Common myeloid progenitor, CD34-positive (primary cell): ENCODE measurements at regions not wholly inside any gene's neighbourhood (a gene's known extent, or its start where the extent isn't known, plus 50 kb on each side); places are given as distances from the start of the nearest gene placed in this dataset.

Experiments used
- CTCF ChIA-PET: fragments of 350-600 bp; sonication (Branson Sonifier 250); formaldehyde crosslinking; loops from one replicate; lab custom pipeline; 2021; ENCODE audit warnings: antibody characterized with exemption; lab: Charles Lee
- POLR2A ChIA-PET: fragments of 350-600 bp; sonication (Branson Sonifier 250); formaldehyde crosslinking; loops from one replicate; lab custom pipeline; 2021; ENCODE audit warnings: antibody characterized with exemption; lab: Charles Lee
- DNase-seq, 3 donors: peaks; one replicate each; pipeline versions ENCODE4 v3.0.0 to v3.0.0-alpha.2; 2013
- H3K27ac ChIP-seq, 2 experiments: 1 replicate in 1 of 2; 2 replicates in 1 of 2; pipeline ENCODE4 v1.7.0; 2013; ENCODE audit warnings: inconsistent platforms in 2 of 2, low read length in 2 of 2, mild to moderate bottlenecking in 2 of 2, low read depth in 1 of 2, moderate library complexity in 1 of 2; ENCODE audit not compliant: severe bottlenecking in 2 of 2, insufficient read depth in 1 of 2, poor library complexity in 1 of 2
- H3K27me3 ChIP-seq, 5 experiments: replicated peaks in 2 of 5; 1 replicate in 3 of 5; 2 replicates in 2 of 5; pipeline versions ENCODE4 v1.6.1 to v1.7.0; 2013; ENCODE audit warnings: low read length in 4 of 5, mild to moderate bottlenecking in 2 of 5, moderate library complexity in 2 of 5, inconsistent platforms in 1 of 5; ENCODE audit not compliant: insufficient read depth in 5 of 5, control insufficient read depth in 4 of 5
- H3K36me3 ChIP-seq, 4 experiments: 1 replicate in 2 of 4; 2 replicates in 2 of 4; pipeline versions ENCODE4 v1.6.1 to v1.7.0; 2013; ENCODE audit warnings: low read length in 3 of 4, control low read depth in 1 of 4, mild to moderate bottlenecking in 1 of 4; ENCODE audit not compliant: control insufficient read depth in 4 of 4, insufficient read depth in 4 of 4
- H3K4me1 ChIP-seq, 4 experiments: 1 replicate in 3 of 4; 2 replicates in 1 of 4; pipeline versions ENCODE4 v1.6.1 to v1.7.1; 2013; ENCODE audit warnings: low read length in 3 of 4, mild to moderate bottlenecking in 3 of 4, control low read depth in 1 of 4, inconsistent platforms in 1 of 4, moderate library complexity in 1 of 4; ENCODE audit not compliant: control insufficient read depth in 4 of 4, insufficient read depth in 4 of 4; ENCODE audit errors: control extremely low read depth in 1 of 4
- H3K4me3 ChIP-seq, 7 experiments: 1 replicate in 4 of 7; 2 replicates in 3 of 7; pipeline versions ENCODE4 v1.5.1 to v1.7.0; 2013; ENCODE audit warnings: mild to moderate bottlenecking in 7 of 7, low read length in 6 of 7, moderate library complexity in 6 of 7, inconsistent platforms in 2 of 7, low read depth in 2 of 7, control low read depth in 1 of 7; ENCODE audit not compliant: insufficient read depth in 4 of 7, control insufficient read depth in 1 of 7; ENCODE audit errors: extremely low read depth in 1 of 7
- H3K9me3 ChIP-seq, 5 experiments: 1 replicate in 4 of 5; 2 replicates in 1 of 5; pipeline versions ENCODE4 v1.6.1 to v1.7.1; 2013; ENCODE audit warnings: low read length in 4 of 5, mild to moderate bottlenecking in 2 of 5, inconsistent platforms in 1 of 5, low read depth in 1 of 5, moderate library complexity in 1 of 5; ENCODE audit not compliant: control insufficient read depth in 4 of 5, insufficient read depth in 2 of 5; ENCODE audit errors: control extremely low read depth in 1 of 5
- WGBS: methylation state at CpG from one replicate; pipeline ENCODE4 v1.1.5; 2013; ENCODE audit not compliant: insufficient coverage; 5-methylcytosine and 5-hydroxymethylcytosine counted together

- no peak for DNase-seq
- 100% methylated on average over 2 of the region's 2 CpGs for WGBS
- H3K27ac ChIP-seq: no peak overlapping the region
- H3K9me3 ChIP-seq: peaks cover 0 to 3% (median 0%) of the 10 kb centered on the region in 5 experiments
- H3K4me3 ChIP-seq: no peak overlapping the region
- H3K27me3 ChIP-seq: peaks cover 0 to 4% (median 0%) of the 10 kb centered on the region in 5 experiments
- POLR2A ChIA-PET: no interaction called here
- H3K4me1 ChIP-seq: no peaks in the 10 kb centered on the region
- CTCF ChIA-PET: no interaction called here
- no peaks in the 10 kb centered on the region for H3K36me3 ChIP-seq
Measured at GRCh38 chr2:216943109-216943508, 83.2 kb upstream of the TNP1 start.

- Histone ChIP-seq H3K36me3 (no peaks in the 10 kb centered on the region), H3K4me3 (no peak overlapping the region), H3K9me3 (peaks cover 0 to 3% (median 0%) of the 10 kb centered on the region in 5 experiments), H3K27ac (no peak overlapping the region), H3K4me1 (no peaks in the 10 kb centered on the region), H3K27me3 (peaks cover 0 to 10% (median 1%) of the 10 kb centered on the region in 5 experiments)
- POLR2A ChIA-PET: no interaction called here
- WGBS: no CpG with 5 or more reads among the region's 3 CpGs
- DNase-seq: no peak
- CTCF ChIA-PET: no interaction called here
Measured at GRCh38 chr2:216942465-216942864, 82.6 kb upstream of the TNP1 start.

GRCh38 chr2:216942016-216942415, 82.2 kb upstream of the TNP1 start:
- Histone ChIP-seq H3K27me3 (peaks cover 0 to 14% (median 2%) of the 10 kb centered on the region in 5 experiments), H3K4me3 (no peak overlapping the region), H3K36me3 (no peaks in the 10 kb centered on the region), H3K9me3 (peaks cover 0 to 3% (median 0%) of the 10 kb centered on the region in 5 experiments), H3K27ac (no peak overlapping the region), H3K4me1 (no peaks in the 10 kb centered on the region)
- ChIA-PET CTCF (no interaction called here), POLR2A (no interaction called here)
- 100% methylated on average over 3 of the region's 5 CpGs for whole genome bisulfite sequencing
- DNase-seq: no peak

DNA sequence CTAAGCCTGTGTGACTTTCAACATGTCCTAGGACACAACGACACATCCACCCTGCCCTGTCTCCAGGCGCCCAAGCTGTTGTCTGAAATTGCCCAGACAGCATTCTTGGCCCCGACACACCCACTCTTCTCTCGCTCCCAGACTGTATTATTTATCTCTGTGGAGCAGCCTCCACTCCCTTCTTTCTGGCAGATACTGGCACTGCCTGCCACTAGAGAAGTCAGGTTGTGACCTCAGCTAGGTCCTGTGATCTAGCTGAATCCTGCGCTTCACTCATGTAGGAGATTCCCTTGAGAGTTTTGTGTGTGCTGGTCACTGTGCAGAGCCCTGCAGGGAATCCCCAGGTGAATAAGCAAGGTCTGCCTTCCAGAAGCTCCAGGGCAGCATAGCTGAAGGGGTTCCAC, 77.1 kb upstream of the TNP1 start:
- POLR2A ChIA-PET: no interaction called here

GRCh38 chr2:216934623-216935022, 74.8 kb upstream of the TNP1 start:
- ChIA-PET POLR2A (no interaction called here), CTCF (no interaction called here)
- Histone ChIP-seq H3K27me3 (peaks cover 0 to 14% (median 2%) of the 10 kb centered on the region in 5 experiments), H3K27ac (no peak overlapping the region), H3K4me3 (no peak overlapping the region), H3K4me1 (no peaks in the 10 kb centered on the region), H3K36me3 (no peaks in the 10 kb centered on the region), H3K9me3 (no peaks in the 10 kb centered on the region)
- 100% methylated on average over 2 of the region's 3 CpGs for WGBS
- no peak for DNase-seq

More for the DNA sequence above, 77.1 kb upstream of the TNP1 start:
- no peak overlapping the region for H3K27ac ChIP-seq
- CTCF ChIA-PET: no interaction called here
- no peaks in the 10 kb centered on the region for H3K4me1 ChIP-seq
- H3K9me3 ChIP-seq: peaks cover 0 to 3% (median 0%) of the 10 kb centered on the region in 5 experiments
- no peak overlapping the region for H3K4me3 ChIP-seq
- no peak for DNase-seq
- no peaks in the 10 kb centered on the region for H3K36me3 ChIP-seq
- 100% methylated on average over 5 of the region's 5 CpGs for WGBS
- peaks cover 0 to 17% (median 2%) of the 10 kb centered on the region in 5 experiments for H3K27me3 ChIP-seq

DNA sequence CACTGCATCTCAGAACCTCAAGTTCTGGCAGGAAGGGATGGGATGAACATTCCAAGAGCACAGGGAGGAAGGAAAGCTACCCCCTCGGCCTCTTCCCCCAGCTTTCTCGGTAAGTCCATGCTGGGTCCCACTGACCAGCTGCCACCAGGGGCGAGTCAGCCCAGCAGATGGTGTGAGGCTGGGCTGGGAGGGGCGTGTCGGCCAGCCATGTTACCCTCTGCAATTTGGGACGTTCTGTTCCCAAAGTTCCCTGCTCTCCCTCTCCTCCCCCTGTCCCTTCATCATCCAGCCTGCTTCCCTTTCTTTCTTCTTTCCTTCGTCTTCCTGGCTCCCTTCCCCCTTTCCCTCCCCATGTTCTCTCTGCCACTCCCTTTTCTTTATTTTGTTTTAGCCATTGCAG, 74.3 kb upstream of the TNP1 start:
- ChIA-PET CTCF (no interaction called here), POLR2A (no interaction called here)
- Histone ChIP-seq H3K4me1 (no peaks in the 10 kb centered on the region), H3K9me3 (no peaks in the 10 kb centered on the region), H3K36me3 (no peaks in the 10 kb centered on the region), H3K4me3 (no peak overlapping the region), H3K27ac (no peak overlapping the region), H3K27me3 (peaks cover 0 to 14% (median 2%) of the 10 kb centered on the region in 5 experiments)
- no peak for DNase-seq
- 100% methylated on average over 2 of the region's 7 CpGs for WGBS

DNA sequence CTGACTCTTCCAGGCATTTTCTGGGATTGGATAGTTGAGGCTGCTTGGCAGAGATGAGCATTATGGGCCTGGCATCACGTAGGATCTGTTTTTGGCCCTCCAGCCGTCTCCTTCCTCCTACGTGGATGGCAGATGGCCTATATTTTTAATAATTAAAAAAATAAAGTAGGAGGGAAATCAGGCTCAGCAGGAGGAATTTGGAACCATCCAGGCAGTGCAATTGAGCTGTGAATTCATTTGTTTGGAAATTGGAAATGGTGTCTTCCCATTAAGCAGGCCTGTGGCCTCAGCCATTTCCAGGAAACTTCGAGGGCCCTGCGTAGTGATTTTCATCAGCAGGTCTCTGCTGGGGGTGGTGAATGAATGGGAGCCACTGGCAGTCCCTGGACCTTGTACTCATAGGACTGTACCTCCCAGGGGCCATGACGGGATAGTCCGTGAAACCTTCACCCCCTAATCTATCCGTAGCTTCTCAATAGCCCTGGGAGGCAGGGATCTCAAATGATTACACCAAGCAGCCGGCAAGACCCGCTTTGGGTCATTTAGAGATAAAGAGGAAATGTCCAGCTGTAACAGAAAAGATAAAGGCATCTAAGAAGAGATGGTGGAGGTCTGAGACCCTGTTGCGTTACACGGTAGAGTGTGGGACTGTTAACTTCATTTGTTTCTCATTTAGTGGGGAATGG, 73.1 kb upstream of the TNP1 start:
- Histone ChIP-seq H3K4me3 (no peak overlapping the region), H3K9me3 (no peaks in the 10 kb centered on the region), H3K36me3 (no peaks in the 10 kb centered on the region), H3K27me3 (peaks cover 0 to 12% (median 2%) of the 10 kb centered on the region in 5 experiments), H3K27ac (no peak overlapping the region), H3K4me1 (no peaks in the 10 kb centered on the region)
- POLR2A ChIA-PET: no interaction called here
- DNase-seq: no peak
- CTCF ChIA-PET: interaction anchor here (1.0 kb wide), 1 partner anchor 11 kb away, joined by 3 read pairs; no protein-coding TSS in a partner anchor
- WGBS: 95% methylated on average over 7 of the region's 12 CpGs
